Ovary (tissue), 3 donors: ENCODE measurements at regions not wholly inside any gene's neighbourhood (a gene's known extent, or its start where the extent isn't known, plus 50 kb on each side); places are given as distances from the start of the nearest gene placed in this dataset.

Experiments
- CTCF ChIP-seq, 3 donors: fragments of 450-650 bp in 2 of 3; fragments of 200-600 bp in 1 of 3; IDR thresholded peaks; one replicate each; pipeline versions ENCODE4 v1.5.1 to v1.8.0; 2016 to 2022; ENCODE audit warnings: antibody characterized with exemption in 3 of 3, mild to moderate bottlenecking in 1 of 3
- EP300 ChIP-seq: sonication (generic); formaldehyde crosslinking; IDR thresholded peaks from one replicate; pipeline ENCODE4 v1.6.1; 2017; ENCODE audit warnings: antibody characterized with exemption
- donor health status: DM: no; HTN: no; CAD: no.

GRCh38 chr5:127184851-127185250 lies 105.7 kb upstream of the MEGF10 start:
- TF ChIP-seq EP300 (no peak), CTCF (IDR thresholded peaks at IDR 0.05) (no peak)
